GM23338 (cell line): ENCODE measurements at regions not wholly inside any gene's neighbourhood (a gene's known extent, or its start where the extent isn't known, plus 50 kb on each side); places are given as distances from the start of the nearest gene placed in this dataset.

Experiments
- EZH2 ChIP-seq: fragments of 200-600 bp; sonication (generic); IDR thresholded peaks from one replicate; pipeline ENCODE4 v1.8.0; 2017; ENCODE audit warnings: antibody characterized with exemption, mild to moderate bottlenecking, low read depth; ENCODE audit not compliant: unreplicated experiment
- TF ChIP-seq, protein P1 (sequence below), 2 experiments: fragments of 200-600 bp in 1 of 2; sonication (generic) in 1 of 2; conservative IDR thresholded peaks; 2 replicates each; pipeline versions ENCODE4 v1.5.1 to v1.6.1; 2016 to 2017; ENCODE audit warnings: antibody characterized with exemption in 2 of 2, low read depth in 2 of 2, mild to moderate bottlenecking in 2 of 2, moderate library complexity in 1 of 2

DNA sequence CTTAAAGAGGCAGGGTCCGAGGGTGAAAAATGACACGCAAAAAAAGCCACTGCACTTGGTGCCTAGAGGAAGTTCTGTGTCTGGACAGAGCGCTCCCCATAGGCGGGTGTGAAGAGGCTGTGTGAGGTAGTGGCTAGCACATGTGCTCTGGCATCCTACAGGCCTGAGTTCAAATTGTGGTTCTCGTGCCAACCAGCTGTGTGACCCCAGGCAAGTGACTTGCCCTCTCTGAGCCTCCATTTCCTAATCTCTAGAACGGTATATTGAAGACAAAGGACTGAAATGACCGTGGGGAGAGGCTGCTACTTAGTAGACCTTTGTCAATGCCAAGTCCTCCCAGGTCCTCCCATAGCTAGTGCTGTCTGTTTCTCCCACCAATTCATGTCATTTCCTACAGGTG is 79.1 kb upstream of the MYL10 start:
- TF ChIP-seq EZH2, result no peak
- TF ChIP-seq, protein P1, sequence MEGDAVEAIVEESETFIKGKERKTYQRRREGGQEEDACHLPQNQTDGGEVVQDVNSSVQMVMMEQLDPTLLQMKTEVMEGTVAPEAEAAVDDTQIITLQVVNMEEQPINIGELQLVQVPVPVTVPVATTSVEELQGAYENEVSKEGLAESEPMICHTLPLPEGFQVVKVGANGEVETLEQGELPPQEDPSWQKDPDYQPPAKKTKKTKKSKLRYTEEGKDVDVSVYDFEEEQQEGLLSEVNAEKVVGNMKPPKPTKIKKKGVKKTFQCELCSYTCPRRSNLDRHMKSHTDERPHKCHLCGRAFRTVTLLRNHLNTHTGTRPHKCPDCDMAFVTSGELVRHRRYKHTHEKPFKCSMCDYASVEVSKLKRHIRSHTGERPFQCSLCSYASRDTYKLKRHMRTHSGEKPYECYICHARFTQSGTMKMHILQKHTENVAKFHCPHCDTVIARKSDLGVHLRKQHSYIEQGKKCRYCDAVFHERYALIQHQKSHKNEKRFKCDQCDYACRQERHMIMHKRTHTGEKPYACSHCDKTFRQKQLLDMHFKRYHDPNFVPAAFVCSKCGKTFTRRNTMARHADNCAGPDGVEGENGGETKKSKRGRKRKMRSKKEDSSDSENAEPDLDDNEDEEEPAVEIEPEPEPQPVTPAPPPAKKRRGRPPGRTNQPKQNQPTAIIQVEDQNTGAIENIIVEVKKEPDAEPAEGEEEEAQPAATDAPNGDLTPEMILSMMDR (conservative IDR thresholded peaks at IDR 0.05; ENCODE audit: low read depth in 2 of 2), result no peak
